IMR-90 (cell line): ENCODE measurements at regions not wholly inside any gene's neighbourhood (a gene's known extent, or its start where the extent isn't known, plus 50 kb on each side); places are given as distances from the start of the nearest gene placed in this dataset.

Experiments used
- ATAC-seq: fragments of 200-7000 bp; cut with Tn5 transposase; 2 replicates; pipeline ENCODE4 v1.9.1; 2020; ENCODE audit warnings: low read depth, mild to moderate bottlenecking, moderate library complexity
- BruUV-seq: library from RNA; stranded (reverse); fragments of 400-500 nt; replicated peaks from 2 replicates; lab custom pipeline; 2021; lab: Mats Ljungman, UMichigan
- CTCF ChIA-PET: fragments of 300-600 bp; formaldehyde crosslinking; extraction: SDS; loops from one replicate; lab custom pipeline; 2021; ENCODE audit warnings: antibody characterized with exemption; lab: Yijun Ruan, JAX
- POLR2A ChIA-PET: fragments of 300-600 bp; sonication (Branson Sonifier 250); formaldehyde crosslinking; loops from one replicate; lab custom pipeline; 2022; ENCODE audit warnings: antibody characterized with exemption; ENCODE audit not compliant: unreplicated experiment; lab: Charles Lee
- DNase-seq: peaks from one replicate; pipeline ENCODE4 v3.0.0; 2013
- H2AFZ ChIP-seq: replicated peaks from 2 replicates; pipeline ENCODE3; 2013; ENCODE audit warnings: low read length, mild to moderate bottlenecking; ENCODE audit not compliant: poor library complexity
- H2AK5ac ChIP-seq: 2 replicates; pipeline ENCODE4 v1.6.1; 2013; ENCODE audit warnings: low read depth, low read length, inconsistent platforms
- H2AK9ac ChIP-seq: replicated peaks from 2 replicates; pipeline ENCODE3; 2013; ENCODE audit warnings: mild to moderate bottlenecking, low read depth, low read length, moderate library complexity; ENCODE audit not compliant: poor library complexity
- H2BK120ac ChIP-seq: 2 replicates; pipeline ENCODE4 v1.6.1; 2013; ENCODE audit warnings: low read depth, low read length, inconsistent platforms
- H2BK15ac ChIP-seq: 3 replicates; pipeline ENCODE4 v1.6.1; 2013; ENCODE audit warnings: low read depth, low read length, inconsistent platforms
- H2BK20ac ChIP-seq: 2 replicates; pipeline ENCODE4 v1.6.1; 2013; ENCODE audit warnings: low read depth, mild to moderate bottlenecking, inconsistent platforms, low read length, moderate library complexity
- H2BK5ac ChIP-seq: 2 replicates; pipeline ENCODE4 v1.6.1; 2013; ENCODE audit warnings: mild to moderate bottlenecking, low read depth, low read length, inconsistent platforms; ENCODE audit not compliant: poor library complexity, severe bottlenecking
- H3K14ac ChIP-seq: replicated peaks from 2 replicates; pipeline ENCODE4 v1.6.1; 2013; ENCODE audit warnings: low read depth, low read length, inconsistent platforms
- H3K18ac ChIP-seq: 2 replicates; pipeline ENCODE4 v1.6.1; 2013; ENCODE audit warnings: low read depth, low read length, control low read depth
- H3K23ac ChIP-seq: 2 replicates; pipeline ENCODE4 v1.6.1; 2013; ENCODE audit warnings: low read depth, low read length, inconsistent platforms
- H3K27ac ChIP-seq: 2 replicates; pipeline ENCODE4 v1.5.1; 2013; ENCODE audit warnings: mild to moderate bottlenecking, control low read depth, low read length; ENCODE audit not compliant: insufficient read depth
- H3K27me3 ChIP-seq: 2 replicates; pipeline ENCODE4 v1.6.1; 2013; ENCODE audit warnings: low read length; ENCODE audit not compliant: control insufficient read depth, insufficient read depth
- H3K36me3 ChIP-seq: 2 replicates; pipeline ENCODE4 v1.6.1; 2013; ENCODE audit warnings: low read length, mixed read lengths; ENCODE audit not compliant: control insufficient read depth, insufficient read depth
- H3K4ac ChIP-seq: 2 replicates; pipeline ENCODE4 v1.6.1; 2013; ENCODE audit warnings: low read depth, low read length, inconsistent platforms
- H3K4me1 ChIP-seq: 2 replicates; pipeline ENCODE4 v1.6.1; 2013; ENCODE audit warnings: low read length, mixed read lengths; ENCODE audit not compliant: control insufficient read depth, insufficient read depth
- H3K4me2 ChIP-seq: 2 replicates; pipeline ENCODE4 v1.6.1; 2013; ENCODE audit warnings: low read depth, mild to moderate bottlenecking, control low read depth, low read length, moderate library complexity
- H3K4me3 ChIP-seq: 2 replicates; pipeline ENCODE4 v1.5.1; 2013; ENCODE audit warnings: low read depth, mild to moderate bottlenecking, control low read depth, low read length, moderate library complexity; ENCODE audit not compliant: insufficient read depth
- H3K56ac ChIP-seq: 2 replicates; pipeline ENCODE4 v1.6.1; 2013; ENCODE audit warnings: low read length, inconsistent platforms; ENCODE audit not compliant: insufficient read depth; ENCODE audit errors: extremely low read depth
- H3K79me1 ChIP-seq, 2 experiments: 2 replicates each; pipeline ENCODE4 v1.6.1; 2013; ENCODE audit warnings: low read length in 2 of 2, inconsistent platforms in 1 of 2, low read depth in 1 of 2
- H3K9ac ChIP-seq: 2 replicates; pipeline ENCODE4 v1.6.1; 2013; ENCODE audit warnings: low read depth, low read length, control low read depth
- H3K9me1 ChIP-seq: 2 replicates; pipeline ENCODE4 v1.6.1; 2013; ENCODE audit warnings: low read length, inconsistent platforms; ENCODE audit not compliant: insufficient read depth
- H3K9me3 ChIP-seq: 2 replicates; pipeline ENCODE4 v1.6.1; 2013; ENCODE audit warnings: low read length; ENCODE audit not compliant: control insufficient read depth, insufficient read depth
- H4K20me1 ChIP-seq: 2 replicates; pipeline ENCODE4 v1.6.1; 2013; ENCODE audit warnings: low read length, inconsistent platforms; ENCODE audit not compliant: insufficient read depth
- H4K5ac ChIP-seq: 2 replicates; pipeline ENCODE4 v1.6.1; 2013; ENCODE audit warnings: mild to moderate bottlenecking, low read depth, low read length, control low read depth
- H4K8ac ChIP-seq, 2 experiments: 2 replicates each; pipeline ENCODE4 v1.6.1; 2013; ENCODE audit warnings: low read depth in 2 of 2, low read length in 2 of 2, control low read depth in 1 of 2, inconsistent platforms in 1 of 2
- H4K91ac ChIP-seq: 2 replicates; pipeline ENCODE4 v1.6.1; 2013; ENCODE audit warnings: low read depth, low read length, inconsistent platforms; ENCODE audit not compliant: insufficient read depth
- SMC3 ChIP-seq: fragments of 150-350 bp; IDR thresholded peaks from 2 replicates; pipeline ENCODE4 v1.6.1; 2016; ENCODE audit warnings: low read depth, mild to moderate bottlenecking, antibody characterized with exemption, low read length, moderate library complexity
- WGBS, 2 experiments: methylation state at CpG; one replicate each; pipeline versions ENCODE4 v1.1.5 to v1.1.7; 2013; ENCODE audit warnings: missing lambda C conversion rate in 2 of 2; ENCODE audit not compliant: insufficient read length in 1 of 2; ENCODE audit errors: extremely low coverage in 2 of 2; 5-methylcytosine and 5-hydroxymethylcytosine counted together
- dilution Hi-C: fragments of 300-500 bp; cut with HindIII; formaldehyde crosslinking; loops from one replicate; pipeline ENCODE4 v1.14.3; 2018; ENCODE audit warnings: low sequenced_read_pairs; ENCODE audit not compliant: unreplicated experiment
- in situ Hi-C: fragments of 300-500 bp; cut with MboI; formaldehyde crosslinking; loops from 3 replicates; pipeline ENCODE4 v1.14.3; 2019; ENCODE audit warnings: low sequenced_read_pairs, inconsistent platforms, mixed read lengths
- intact Hi-C: fragments of 100-400 bp; cut with micrococcal nuclease; formaldehyde crosslinking; loops from 2 replicates; pipeline ENCODE4 v1.10.0; 2022

GRCh38 chr13:26824581-26824980, 64.0 kb upstream of the GPR12 start:
- H3K27me3 ChIP-seq, result no peaks in the 10 kb centered on the region; the same call in 1 of the 2 replicates
- H3K9ac ChIP-seq, result no peak overlapping the region
- no peak for ATAC-seq
- in situ Hi-C loops, result no loop called here
- H2BK5ac ChIP-seq, result no peak overlapping the region
- H4K91ac ChIP-seq, result no peak overlapping the region
- H3K23ac ChIP-seq, result no peak overlapping the region
- POLR2A ChIA-PET, result no interaction called here
- TF ChIP-seq SMC3, result no peak
- no peak overlapping the region for H3K4me3 ChIP-seq
- dilution Hi-C loops, result no loop called here
- no peaks in the 10 kb centered on the region for H3K9me1 ChIP-seq
- H2AFZ ChIP-seq, result no peak overlapping the region
- no peak overlapping the region for H2AK9ac ChIP-seq
- H3K9me3 ChIP-seq, result no peaks in the 10 kb centered on the region
- no peak overlapping the region for H3K4me2 ChIP-seq
- DNase-seq, result no peak
- H3K36me3 ChIP-seq, result no peaks in the 10 kb centered on the region
- H3K14ac ChIP-seq, result no peak overlapping the region
- H4K5ac ChIP-seq, result no peak overlapping the region
- CTCF ChIA-PET, result no interaction called here
- no peaks in the 10 kb centered on the region for H4K20me1 ChIP-seq
- WGBS, 2 experiments, result no CpG with 5 or more reads among the region's 1 CpG
- H3K79me1 ChIP-seq, result no peaks in the 10 kb centered on the region
- no peak overlapping the region for H3K56ac ChIP-seq
- no peak overlapping the region for H2BK120ac ChIP-seq
- no peak overlapping the region for H3K18ac ChIP-seq
- H3K4ac ChIP-seq, result no peak overlapping the region
- H2BK20ac ChIP-seq, result no peak overlapping the region
- no peak overlapping the region for H3K27ac ChIP-seq
- H2BK15ac ChIP-seq, result no peak overlapping the region
- no peak overlapping the region for H4K8ac ChIP-seq
- intact Hi-C loops, result no loop called here
- BruUV-seq, result no TSS peak
- H3K4me1 ChIP-seq, result no peaks in the 10 kb centered on the region
- H2AK5ac ChIP-seq, result no peak overlapping the region
